ENCODE measurements at regions not wholly inside any gene's neighbourhood (a gene's known extent, or its start where the extent isn't known, plus 50 kb on each side); places are given as distances from the start of the nearest gene placed in this dataset.
"Not testable (repeated sequence)": the region's sequence is repeated elsewhere in the genome, so short reads cannot be mapped to it uniquely, and the experiment has no call there.

- not testable (repeated sequence) for TF ChIP-seq CTCF, EZH2 (IDR thresholded peaks at IDR 0.05)
Measured at GRCh38 chr16:21549396-21549795, 50.0 kb upstream of the METTL9 start.
